Neural cell (in vitro differentiated cells): ENCODE measurements at regions not wholly inside any gene's neighbourhood (a gene's known extent, or its start where the extent isn't known, plus 50 kb on each side); places are given as distances from the start of the nearest gene placed in this dataset.

Experiments used
- EP300 ChIP-seq: fragments of 450-650 bp; conservative IDR thresholded peaks from 2 replicates; pipeline ENCODE4 v1.6.1; 2014; ENCODE audit warnings: antibody characterized with exemption, mild to moderate bottlenecking, moderate library complexity; ENCODE audit not compliant: poor library complexity, severe bottlenecking
- EZH2 ChIP-seq: fragments of 200-600, 300-800 bp; shearing (Covaris generic), sonication (generic); IDR thresholded peaks from 2 replicates; pipeline ENCODE4 v1.6.1; 2014; ENCODE audit warnings: antibody characterized with exemption, low read length, borderline replicate concordance, mild to moderate bottlenecking; ENCODE audit not compliant: insufficient read depth, poor library complexity, severe bottlenecking
- MXI1 ChIP-seq: fragments of 450-650 bp; conservative IDR thresholded peaks from 2 replicates; pipeline ENCODE4 v1.6.1; 2014; ENCODE audit warnings: antibody characterized with exemption, mild to moderate bottlenecking; ENCODE audit not compliant: poor library complexity, severe bottlenecking
- POLR2AphosphoS5 ChIP-seq: IDR thresholded peaks from 2 replicates; pipeline ENCODE4 v1.6.1; 2012
- RAD21 ChIP-seq: fragments of 450-650 bp; conservative IDR thresholded peaks from 2 replicates; pipeline ENCODE4 v1.6.1; 2014; ENCODE audit warnings: antibody characterized with exemption, mild to moderate bottlenecking, moderate library complexity
- SMC3 ChIP-seq: fragments of 450-650 bp; conservative IDR thresholded peaks from 2 replicates; pipeline ENCODE4 v1.6.1; 2014; ENCODE audit warnings: antibody characterized with exemption, mild to moderate bottlenecking, moderate library complexity; ENCODE audit not compliant: poor library complexity
- TF ChIP-seq, protein P1 (sequence below): fragments of 450-650 bp; IDR thresholded peaks from 2 replicates; pipeline ENCODE4 v1.5.1; 2014; ENCODE audit warnings: antibody characterized with exemption, mild to moderate bottlenecking, moderate library complexity; ENCODE audit not compliant: poor library complexity, severe bottlenecking
- TF ChIP-seq, protein P2 (sequence below): IDR thresholded peaks from 2 replicates; pipeline ENCODE4 v1.6.1; 2012; ENCODE audit warnings: borderline replicate concordance

DNA sequence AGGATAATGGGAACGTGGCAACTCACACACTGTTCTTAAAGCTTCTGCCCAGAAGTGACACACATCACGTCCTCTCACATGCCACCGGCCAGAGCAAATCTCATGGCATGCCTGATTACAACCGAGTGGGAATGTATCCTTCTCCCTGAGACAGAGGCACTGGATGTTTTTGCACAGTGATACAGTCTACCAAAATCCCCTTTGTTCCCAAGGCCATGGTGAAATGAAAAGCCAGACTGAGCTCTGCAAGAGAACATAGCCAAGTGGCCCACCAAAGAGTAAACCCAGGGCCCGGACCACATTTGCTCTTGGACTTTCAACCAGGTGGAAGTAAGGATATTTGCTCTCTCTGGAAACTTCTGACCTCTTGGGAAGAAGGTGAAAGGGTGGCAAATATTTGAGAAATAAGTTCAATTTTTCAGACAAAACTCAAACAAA, 186.2 kb upstream of the STT3B start:
- TF ChIP-seq, protein P1, sequence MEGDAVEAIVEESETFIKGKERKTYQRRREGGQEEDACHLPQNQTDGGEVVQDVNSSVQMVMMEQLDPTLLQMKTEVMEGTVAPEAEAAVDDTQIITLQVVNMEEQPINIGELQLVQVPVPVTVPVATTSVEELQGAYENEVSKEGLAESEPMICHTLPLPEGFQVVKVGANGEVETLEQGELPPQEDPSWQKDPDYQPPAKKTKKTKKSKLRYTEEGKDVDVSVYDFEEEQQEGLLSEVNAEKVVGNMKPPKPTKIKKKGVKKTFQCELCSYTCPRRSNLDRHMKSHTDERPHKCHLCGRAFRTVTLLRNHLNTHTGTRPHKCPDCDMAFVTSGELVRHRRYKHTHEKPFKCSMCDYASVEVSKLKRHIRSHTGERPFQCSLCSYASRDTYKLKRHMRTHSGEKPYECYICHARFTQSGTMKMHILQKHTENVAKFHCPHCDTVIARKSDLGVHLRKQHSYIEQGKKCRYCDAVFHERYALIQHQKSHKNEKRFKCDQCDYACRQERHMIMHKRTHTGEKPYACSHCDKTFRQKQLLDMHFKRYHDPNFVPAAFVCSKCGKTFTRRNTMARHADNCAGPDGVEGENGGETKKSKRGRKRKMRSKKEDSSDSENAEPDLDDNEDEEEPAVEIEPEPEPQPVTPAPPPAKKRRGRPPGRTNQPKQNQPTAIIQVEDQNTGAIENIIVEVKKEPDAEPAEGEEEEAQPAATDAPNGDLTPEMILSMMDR, result no peak
- TF ChIP-seq EZH2 (no peak), EP300 (no peak), POLR2AphosphoS5 (no peak), SMC3 (no peak), MXI1 (no peak), RAD21 (no peak)
- TF ChIP-seq, protein P2, sequence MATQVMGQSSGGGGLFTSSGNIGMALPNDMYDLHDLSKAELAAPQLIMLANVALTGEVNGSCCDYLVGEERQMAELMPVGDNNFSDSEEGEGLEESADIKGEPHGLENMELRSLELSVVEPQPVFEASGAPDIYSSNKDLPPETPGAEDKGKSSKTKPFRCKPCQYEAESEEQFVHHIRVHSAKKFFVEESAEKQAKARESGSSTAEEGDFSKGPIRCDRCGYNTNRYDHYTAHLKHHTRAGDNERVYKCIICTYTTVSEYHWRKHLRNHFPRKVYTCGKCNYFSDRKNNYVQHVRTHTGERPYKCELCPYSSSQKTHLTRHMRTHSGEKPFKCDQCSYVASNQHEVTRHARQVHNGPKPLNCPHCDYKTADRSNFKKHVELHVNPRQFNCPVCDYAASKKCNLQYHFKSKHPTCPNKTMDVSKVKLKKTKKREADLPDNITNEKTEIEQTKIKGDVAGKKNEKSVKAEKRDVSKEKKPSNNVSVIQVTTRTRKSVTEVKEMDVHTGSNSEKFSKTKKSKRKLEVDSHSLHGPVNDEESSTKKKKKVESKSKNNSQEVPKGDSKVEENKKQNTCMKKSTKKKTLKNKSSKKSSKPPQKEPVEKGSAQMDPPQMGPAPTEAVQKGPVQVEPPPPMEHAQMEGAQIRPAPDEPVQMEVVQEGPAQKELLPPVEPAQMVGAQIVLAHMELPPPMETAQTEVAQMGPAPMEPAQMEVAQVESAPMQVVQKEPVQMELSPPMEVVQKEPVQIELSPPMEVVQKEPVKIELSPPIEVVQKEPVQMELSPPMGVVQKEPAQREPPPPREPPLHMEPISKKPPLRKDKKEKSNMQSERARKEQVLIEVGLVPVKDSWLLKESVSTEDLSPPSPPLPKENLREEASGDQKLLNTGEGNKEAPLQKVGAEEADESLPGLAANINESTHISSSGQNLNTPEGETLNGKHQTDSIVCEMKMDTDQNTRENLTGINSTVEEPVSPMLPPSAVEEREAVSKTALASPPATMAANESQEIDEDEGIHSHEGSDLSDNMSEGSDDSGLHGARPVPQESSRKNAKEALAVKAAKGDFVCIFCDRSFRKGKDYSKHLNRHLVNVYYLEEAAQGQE, result no peak
